GM12874 (cell line): ENCODE measurements at regions not wholly inside any gene's neighbourhood (a gene's known extent, or its start where the extent isn't known, plus 50 kb on each side); places are given as distances from the start of the nearest gene placed in this dataset.

ENCODE experiments used
- CTCF ChIP-seq: IDR thresholded peaks from 2 replicates; pipeline ENCODE4 v1.5.1; 2011; ENCODE audit warnings: low read depth, mild to moderate bottlenecking, control low read depth, low read length, moderate library complexity; ENCODE audit not compliant: insufficient read depth

GRCh38 chr3:31353166-31353565 is 179.6 kb upstream of the STT3B start:
- no peak for TF ChIP-seq CTCF

- TF ChIP-seq CTCF = no peak
Measured at GRCh38 chr3:31354373-31354772, 178.4 kb upstream of the STT3B start.

- no peak for TF ChIP-seq CTCF
Measured at GRCh38 chr3:31355807-31356206, 176.9 kb upstream of the STT3B start.

GRCh38 chr3:31356941-31357340 is 175.8 kb upstream of the STT3B start:
- TF ChIP-seq CTCF = no peak

GRCh38 chr3:31357451-31357850 is 175.3 kb upstream of the STT3B start:
- TF ChIP-seq CTCF = no peak

GRCh38 chr3:31358473-31359070 is 174.2 kb upstream of the STT3B start:
- TF ChIP-seq CTCF = no peak

GRCh38 chr3:31361371-31362273 is 171.1 kb upstream of the STT3B start:
- no peak for TF ChIP-seq CTCF
